GM12872 (cell line): ENCODE measurements at regions not wholly inside any gene's neighbourhood (a gene's known extent, or its start where the extent isn't known, plus 50 kb on each side); places are given as distances from the start of the nearest gene placed in this dataset.

Experiments
- CTCF ChIP-seq: IDR thresholded peaks from 3 replicates; pipeline ENCODE4 v1.5.1; 2011; ENCODE audit warnings: low read depth, mild to moderate bottlenecking, low read length, moderate library complexity; ENCODE audit not compliant: insufficient read depth

GRCh38 chr1:193473932-193474331 is 287.5 kb upstream of the B3GALT2 start:
- no peak for TF ChIP-seq CTCF

GRCh38 chr1:193472838-193473398 is 286.5 kb upstream of the B3GALT2 start:
- no peak for TF ChIP-seq CTCF

- TF ChIP-seq CTCF, result no peak
Measured at GRCh38 chr1:193472430-193472829, 286.0 kb upstream of the B3GALT2 start.

GRCh38 chr1:193471981-193472380 is 285.6 kb upstream of the B3GALT2 start:
- no peak for TF ChIP-seq CTCF

GRCh38 chr1:193463326-193463932 is 277.0 kb upstream of the B3GALT2 start:
- no peak for TF ChIP-seq CTCF

GRCh38 chr1:193462629-193463320 is 276.4 kb upstream of the B3GALT2 start:
- no peak for TF ChIP-seq CTCF

GRCh38 chr1:193458628-193459027 is 272.2 kb upstream of the B3GALT2 start:
- TF ChIP-seq CTCF, result no peak
